ENCODE measurements at regions not wholly inside any gene's neighbourhood (a gene's known extent, or its start where the extent isn't known, plus 50 kb on each side); places are given as distances from the start of the nearest gene placed in this dataset.

- H3K4me1 Mint-ChIP-seq, result no peaks in the 10 kb centered on the region
- no peak overlapping the region for H3K4me3 Mint-ChIP-seq
- H3K36me3 Mint-ChIP-seq (ENCODE audit: low read depth), result no peaks in the 10 kb centered on the region
- TF ChIP-seq, protein P1, sequence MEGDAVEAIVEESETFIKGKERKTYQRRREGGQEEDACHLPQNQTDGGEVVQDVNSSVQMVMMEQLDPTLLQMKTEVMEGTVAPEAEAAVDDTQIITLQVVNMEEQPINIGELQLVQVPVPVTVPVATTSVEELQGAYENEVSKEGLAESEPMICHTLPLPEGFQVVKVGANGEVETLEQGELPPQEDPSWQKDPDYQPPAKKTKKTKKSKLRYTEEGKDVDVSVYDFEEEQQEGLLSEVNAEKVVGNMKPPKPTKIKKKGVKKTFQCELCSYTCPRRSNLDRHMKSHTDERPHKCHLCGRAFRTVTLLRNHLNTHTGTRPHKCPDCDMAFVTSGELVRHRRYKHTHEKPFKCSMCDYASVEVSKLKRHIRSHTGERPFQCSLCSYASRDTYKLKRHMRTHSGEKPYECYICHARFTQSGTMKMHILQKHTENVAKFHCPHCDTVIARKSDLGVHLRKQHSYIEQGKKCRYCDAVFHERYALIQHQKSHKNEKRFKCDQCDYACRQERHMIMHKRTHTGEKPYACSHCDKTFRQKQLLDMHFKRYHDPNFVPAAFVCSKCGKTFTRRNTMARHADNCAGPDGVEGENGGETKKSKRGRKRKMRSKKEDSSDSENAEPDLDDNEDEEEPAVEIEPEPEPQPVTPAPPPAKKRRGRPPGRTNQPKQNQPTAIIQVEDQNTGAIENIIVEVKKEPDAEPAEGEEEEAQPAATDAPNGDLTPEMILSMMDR (conservative IDR thresholded peaks at IDR 0.05; ENCODE audit: low read depth in 2 of 2), result no peak
- TF ChIP-seq ZNF331 (CRISPR knock-in tag; IDR thresholded peaks at IDR 0.05; ENCODE audit: low read depth) (no peak), NANOG (IDR thresholded peaks at IDR 0.05; ENCODE audit: borderline replicate concordance) (no peak), ZNF462 (CRISPR knock-in tag; IDR thresholded peaks at IDR 0.05) (no peak), CREB1 (CRISPR knock-in tag; IDR thresholded peaks at IDR 0.05; ENCODE audit: low read depth) (no peak), EZH2phosphoT487 (IDR thresholded peaks at IDR 0.05; ENCODE audit: unreplicated experiment) (no peak), JUNB (IDR thresholded peaks at IDR 0.05; ENCODE audit: unreplicated experiment) (no peak), POLR2AphosphoS5 (IDR thresholded peaks at IDR 0.05; ENCODE audit: low read depth) (no peak), ZNF114 (CRISPR knock-in tag; IDR thresholded peaks at IDR 0.05) (no peak), STAT1 (IDR thresholded peaks at IDR 0.05; ENCODE audit: unreplicated experiment) (no peak), EZH2 (IDR thresholded peaks at IDR 0.05; ENCODE audit: low read depth, unreplicated experiment) (no peak)
- TF ChIP-seq, protein P2, sequence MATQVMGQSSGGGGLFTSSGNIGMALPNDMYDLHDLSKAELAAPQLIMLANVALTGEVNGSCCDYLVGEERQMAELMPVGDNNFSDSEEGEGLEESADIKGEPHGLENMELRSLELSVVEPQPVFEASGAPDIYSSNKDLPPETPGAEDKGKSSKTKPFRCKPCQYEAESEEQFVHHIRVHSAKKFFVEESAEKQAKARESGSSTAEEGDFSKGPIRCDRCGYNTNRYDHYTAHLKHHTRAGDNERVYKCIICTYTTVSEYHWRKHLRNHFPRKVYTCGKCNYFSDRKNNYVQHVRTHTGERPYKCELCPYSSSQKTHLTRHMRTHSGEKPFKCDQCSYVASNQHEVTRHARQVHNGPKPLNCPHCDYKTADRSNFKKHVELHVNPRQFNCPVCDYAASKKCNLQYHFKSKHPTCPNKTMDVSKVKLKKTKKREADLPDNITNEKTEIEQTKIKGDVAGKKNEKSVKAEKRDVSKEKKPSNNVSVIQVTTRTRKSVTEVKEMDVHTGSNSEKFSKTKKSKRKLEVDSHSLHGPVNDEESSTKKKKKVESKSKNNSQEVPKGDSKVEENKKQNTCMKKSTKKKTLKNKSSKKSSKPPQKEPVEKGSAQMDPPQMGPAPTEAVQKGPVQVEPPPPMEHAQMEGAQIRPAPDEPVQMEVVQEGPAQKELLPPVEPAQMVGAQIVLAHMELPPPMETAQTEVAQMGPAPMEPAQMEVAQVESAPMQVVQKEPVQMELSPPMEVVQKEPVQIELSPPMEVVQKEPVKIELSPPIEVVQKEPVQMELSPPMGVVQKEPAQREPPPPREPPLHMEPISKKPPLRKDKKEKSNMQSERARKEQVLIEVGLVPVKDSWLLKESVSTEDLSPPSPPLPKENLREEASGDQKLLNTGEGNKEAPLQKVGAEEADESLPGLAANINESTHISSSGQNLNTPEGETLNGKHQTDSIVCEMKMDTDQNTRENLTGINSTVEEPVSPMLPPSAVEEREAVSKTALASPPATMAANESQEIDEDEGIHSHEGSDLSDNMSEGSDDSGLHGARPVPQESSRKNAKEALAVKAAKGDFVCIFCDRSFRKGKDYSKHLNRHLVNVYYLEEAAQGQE (IDR thresholded peaks at IDR 0.05; ENCODE audit: unreplicated experiment), result no peak
- TF ChIP-seq, protein P3, sequence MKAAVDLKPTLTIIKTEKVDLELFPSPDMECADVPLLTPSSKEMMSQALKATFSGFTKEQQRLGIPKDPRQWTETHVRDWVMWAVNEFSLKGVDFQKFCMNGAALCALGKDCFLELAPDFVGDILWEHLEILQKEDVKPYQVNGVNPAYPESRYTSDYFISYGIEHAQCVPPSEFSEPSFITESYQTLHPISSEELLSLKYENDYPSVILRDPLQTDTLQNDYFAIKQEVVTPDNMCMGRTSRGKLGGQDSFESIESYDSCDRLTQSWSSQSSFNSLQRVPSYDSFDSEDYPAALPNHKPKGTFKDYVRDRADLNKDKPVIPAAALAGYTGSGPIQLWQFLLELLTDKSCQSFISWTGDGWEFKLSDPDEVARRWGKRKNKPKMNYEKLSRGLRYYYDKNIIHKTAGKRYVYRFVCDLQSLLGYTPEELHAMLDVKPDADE (IDR thresholded peaks at IDR 0.05), result no peak
- no peaks in the 10 kb centered on the region for H4K20me1 ChIP-seq (replicated peaks; ENCODE audit: insufficient read depth)
- H2AFZ ChIP-seq, result peak overlapping the region; percentile 30; the same call in 1 of the 2 replicates
- no peaks in the 10 kb centered on the region for H3K9me3 Mint-ChIP-seq
- H3K36me3 ChIP-seq (ENCODE audit: insufficient read depth), result no peaks in the 10 kb centered on the region
- H3K27me3 ChIP-seq (ENCODE audit: insufficient read depth), result no peaks in the 10 kb centered on the region
- H3K27me3 Mint-ChIP-seq (ENCODE audit: insufficient read depth, low read depth, poor library complexity), result no peaks in the 10 kb centered on the region
- no peak overlapping the region for H3K4me3 ChIP-seq
- no peak overlapping the region for H3K4me2 ChIP-seq
- no peaks in the 10 kb centered on the region for H3K4me1 ChIP-seq (ENCODE audit: insufficient read depth)
- no peak overlapping the region for H3K27ac ChIP-seq (ENCODE audit: low read depth)
- no peak for DNase-seq (ENCODE audit: low spot score)
- ATAC-seq, result no peak
- no peak overlapping the region for H3K27ac Mint-ChIP-seq
- H3K79me2 ChIP-seq (replicated peaks; ENCODE audit: insufficient read depth), result no peaks in the 10 kb centered on the region
- no peaks in the 10 kb centered on the region for H3F3A ChIP-seq (replicated peaks; ENCODE audit: low read depth)
- H3K9me2 ChIP-seq (ENCODE audit: insufficient read depth), result no peaks in the 10 kb centered on the region
Observed at GRCh38 chr4:135515295-135515694, 1313.7 kb upstream of the PABPC4L start.
